Hypothalamus (tissue), 51 donors: ENCODE measurements at regions not wholly inside any gene's neighbourhood (a gene's known extent, or its start where the extent isn't known, plus 50 kb on each side); places are given as distances from the start of the nearest gene placed in this dataset.

Experiments
- DNase-seq, 51 donors: peaks; one replicate each; lab custom pipeline; 2025; lab: John Stamatoyannopoulos, UW

DNA sequence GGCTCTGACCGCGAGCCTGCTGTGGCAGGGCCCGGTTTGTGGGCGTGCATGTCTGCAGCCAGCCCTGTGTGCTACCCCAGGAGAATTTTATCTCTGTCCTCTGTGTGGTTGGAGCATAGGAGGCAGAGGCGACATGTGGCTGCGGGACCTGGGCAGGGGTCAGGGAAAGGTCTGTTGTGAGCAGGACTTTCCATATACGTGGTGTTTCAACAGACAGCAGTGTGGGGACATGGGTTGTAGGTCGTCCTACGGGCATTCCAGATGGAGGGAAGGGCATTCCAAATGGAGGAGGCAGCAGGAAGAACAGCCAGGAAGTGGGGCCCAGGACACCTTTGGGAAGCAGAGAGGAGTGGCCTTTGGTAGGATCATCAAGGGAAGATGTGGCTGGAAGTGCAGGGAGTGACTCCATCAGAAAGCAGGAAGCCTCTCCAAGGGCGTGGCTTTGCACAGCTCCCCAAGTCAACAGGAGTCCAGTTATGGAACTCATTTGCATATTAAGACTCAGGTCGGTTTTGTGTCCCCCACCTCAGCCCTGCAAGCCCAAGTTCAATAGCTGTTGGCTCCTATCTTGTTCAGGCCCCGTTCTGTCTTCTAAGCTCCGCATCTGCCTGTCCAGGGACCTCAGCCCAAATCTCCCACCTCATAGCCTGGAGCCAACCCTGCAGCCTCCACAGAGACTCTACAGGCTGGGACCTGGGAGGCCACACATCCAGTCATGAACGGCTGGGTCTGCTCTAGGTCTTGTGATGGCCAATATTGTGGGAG, 309.1 kb downstream of the MATN1 start:
- DNase-seq, result no peak

DNA sequence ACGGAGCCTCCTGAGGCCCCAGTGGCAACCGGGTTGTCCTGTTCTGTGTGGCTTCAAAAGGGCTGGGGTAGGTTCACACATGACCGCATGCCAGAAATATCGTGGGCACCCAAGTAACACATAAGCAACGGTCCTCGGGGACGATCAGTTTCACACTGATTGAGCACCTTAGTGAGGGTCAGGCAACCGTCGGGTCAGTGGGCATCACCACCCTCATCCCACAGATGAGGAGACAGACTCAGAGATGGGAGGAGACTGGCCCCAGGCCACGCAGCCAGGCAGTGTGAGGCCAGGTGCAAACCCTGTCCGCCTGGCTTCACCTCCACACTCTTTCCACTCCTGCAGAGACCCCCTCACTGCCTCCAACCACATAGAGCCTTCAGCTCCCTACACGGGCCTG, 309.8 kb downstream of the MATN1 start:
- DNase-seq, result no peak

DNA sequence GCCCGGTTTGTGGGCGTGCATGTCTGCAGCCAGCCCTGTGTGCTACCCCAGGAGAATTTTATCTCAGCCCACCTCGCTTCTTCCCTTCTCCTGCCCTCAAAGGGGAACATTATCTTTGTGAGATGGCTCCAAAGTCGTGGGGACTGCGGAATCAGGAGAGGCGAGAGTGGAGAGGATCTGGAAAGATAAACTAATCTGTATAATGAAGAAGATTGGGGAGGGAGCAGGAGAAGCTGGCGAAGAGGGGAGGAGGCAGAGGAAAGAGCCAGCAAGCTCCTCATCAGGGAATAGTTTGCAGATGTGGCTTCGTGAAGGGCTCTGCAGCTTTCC, 310.3 kb downstream of the MATN1 start:
- DNase-seq, result no peak

DNA sequence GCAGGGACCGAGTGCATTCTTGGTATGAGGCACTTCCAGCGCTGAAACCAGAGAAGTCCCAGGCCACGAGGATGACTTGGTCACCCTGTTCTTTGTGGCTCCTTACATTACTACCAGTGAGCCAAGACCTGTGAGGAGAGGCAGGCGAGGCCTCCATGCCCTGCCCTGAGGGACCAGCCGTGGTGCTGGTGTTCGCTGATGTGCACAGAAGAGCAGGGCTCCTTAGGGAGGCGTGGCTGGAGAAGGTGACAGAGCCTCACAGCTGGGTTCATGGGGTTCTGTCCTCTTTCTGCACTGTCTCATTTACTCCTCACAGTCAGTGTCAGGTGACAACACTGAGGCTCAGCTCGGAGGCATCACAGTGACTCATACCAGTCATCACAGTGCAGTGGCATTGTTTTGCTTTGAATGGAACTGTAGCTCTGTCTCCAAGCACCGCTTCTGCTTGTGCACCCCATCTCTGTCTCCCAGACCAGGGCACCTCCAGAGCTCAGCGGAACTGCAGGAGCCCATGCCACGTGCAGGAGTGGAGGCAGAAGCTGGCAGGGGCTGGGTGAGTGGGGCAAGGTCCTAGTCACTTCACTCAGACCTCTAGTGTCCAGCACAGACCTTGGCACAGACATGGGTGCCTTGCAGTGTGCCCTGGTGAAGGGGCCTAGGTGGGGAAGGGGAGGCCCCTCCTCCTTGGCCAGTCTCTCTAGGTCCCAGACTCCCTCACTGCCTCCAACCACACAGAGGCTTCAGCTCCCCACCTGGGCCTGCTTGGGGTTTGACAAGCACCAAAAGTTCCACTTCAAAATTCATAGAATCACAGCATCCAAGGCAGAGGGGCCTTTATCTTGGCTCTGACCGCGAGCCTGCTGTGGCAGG, 310.9 kb downstream of the MATN1 start:
- DNase-seq, result peak in 3 of 51 donors; percentile 5 to 9 (median 8)

DNA sequence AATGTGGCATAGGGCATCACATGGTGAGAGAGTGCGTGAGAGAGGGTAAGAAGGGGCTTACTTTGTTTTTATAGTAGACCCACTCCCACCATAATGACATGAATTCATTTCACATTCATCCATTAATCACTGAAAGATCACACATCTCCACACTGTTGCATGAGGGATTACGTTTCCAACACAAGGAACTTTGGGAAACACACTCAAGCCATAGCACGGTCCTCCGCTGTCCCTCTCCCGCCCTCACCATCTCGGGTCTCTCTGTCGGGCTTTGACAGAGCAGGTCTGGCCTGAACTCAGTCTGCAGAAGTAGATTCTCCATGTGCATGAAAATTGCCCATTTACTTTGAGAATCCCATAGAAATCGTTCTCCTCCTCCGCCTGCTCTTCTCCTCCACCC, 312.2 kb downstream of the MATN1 start:
- DNase-seq, result no peak

DNA sequence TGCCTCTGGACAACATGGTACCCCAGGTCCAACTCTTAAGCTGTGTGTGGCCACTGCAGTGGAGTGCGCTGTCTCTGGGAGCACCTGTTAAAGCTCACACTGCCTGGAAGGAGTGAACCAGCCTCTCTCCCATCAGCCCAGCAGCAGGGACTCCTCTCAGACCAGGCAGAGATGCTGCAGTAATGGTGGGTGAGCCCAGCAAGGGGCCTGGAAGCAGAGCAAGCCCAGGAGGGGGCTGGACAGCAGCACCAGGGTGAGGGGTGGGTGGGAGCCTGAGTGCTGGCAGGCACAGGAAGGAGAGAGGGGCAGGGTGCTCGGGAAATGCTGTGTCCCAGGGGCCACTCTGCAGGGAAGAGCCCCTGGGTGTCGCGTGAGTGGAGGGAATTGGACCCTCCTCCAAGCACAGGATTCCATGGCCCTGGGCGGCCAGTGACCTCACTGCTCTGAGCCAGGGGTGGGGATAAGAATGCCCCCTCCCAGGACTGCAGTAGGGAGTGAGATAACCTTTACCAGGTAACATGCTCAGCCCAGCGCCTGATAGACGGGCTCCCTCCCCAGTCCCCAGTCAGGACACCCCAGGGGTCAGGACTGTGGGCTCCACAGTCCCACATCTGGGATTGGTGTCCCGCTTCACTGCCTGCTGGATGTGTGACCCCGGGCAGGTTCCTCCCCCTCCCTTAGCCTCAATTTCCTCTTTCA, 313.1 kb downstream of the MATN1 start:
- DNase-seq, result no peak

DNA sequence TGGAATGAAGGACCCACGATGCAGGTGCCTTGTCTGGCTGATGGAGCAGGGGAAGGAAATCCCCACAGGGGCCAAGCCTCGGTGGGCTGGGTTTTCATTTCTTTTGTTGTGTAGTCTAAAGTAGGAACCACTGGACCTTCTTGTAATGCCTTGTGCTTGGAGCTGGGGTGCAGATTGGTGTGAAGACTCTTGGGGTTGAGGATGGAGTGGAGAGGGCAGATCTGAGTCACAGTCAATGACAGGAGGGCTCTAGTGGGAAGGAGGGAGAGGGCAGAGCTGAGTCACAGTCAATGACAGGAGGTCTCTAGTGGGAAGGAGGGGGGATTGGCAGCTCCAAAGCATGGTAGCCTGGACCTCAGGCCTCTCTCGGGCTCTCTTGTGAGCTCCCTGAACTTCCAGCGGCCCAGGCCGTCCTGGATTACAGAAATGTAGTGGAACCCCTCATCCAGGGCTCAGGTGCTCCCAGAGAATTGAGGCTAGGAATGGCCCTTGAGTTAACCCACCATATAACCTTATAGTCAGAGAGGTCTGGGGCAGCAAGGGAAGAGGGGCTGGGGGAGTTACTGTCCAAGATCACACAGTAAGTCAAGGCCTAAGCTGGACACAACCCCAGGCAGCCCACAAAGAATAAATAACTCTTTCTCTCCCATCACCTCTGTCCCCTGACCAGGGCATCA, 313.8 kb downstream of the MATN1 start:
- no peak for DNase-seq

DNA sequence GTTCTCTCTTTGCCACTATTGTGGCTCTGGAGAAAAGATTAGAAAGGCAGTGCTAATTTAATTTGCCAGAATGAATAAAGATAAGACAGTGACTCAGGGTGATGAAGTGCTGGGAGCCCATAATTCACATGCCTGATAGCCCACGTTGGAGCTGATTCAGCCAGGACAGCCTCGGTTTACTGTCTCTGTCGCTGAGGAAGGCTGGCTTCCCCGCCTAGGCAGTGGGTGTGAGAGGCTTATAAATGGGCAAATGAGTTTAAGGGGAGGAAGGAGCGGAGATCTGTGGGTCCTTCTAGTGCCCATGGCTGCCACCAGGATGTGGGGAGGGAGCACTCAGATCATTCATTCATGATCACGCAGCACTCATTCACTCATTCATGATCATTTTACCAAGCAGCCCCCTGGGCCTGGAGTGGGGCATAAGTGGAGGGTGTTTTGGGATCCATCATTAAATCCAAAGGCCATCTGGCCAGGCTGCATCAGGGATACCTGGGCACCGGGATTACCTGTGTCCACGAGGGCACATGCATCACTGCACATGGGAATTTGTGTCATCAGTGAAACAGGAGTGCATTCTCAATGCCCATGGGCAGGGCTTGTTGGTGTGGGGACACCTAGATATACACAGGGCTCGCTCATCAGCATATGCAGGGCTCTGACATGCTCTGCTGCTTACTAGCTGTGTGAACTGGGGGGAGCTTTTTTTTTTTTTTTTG, 315.4 kb downstream of the MATN1 start:
- no peak for DNase-seq

DNA sequence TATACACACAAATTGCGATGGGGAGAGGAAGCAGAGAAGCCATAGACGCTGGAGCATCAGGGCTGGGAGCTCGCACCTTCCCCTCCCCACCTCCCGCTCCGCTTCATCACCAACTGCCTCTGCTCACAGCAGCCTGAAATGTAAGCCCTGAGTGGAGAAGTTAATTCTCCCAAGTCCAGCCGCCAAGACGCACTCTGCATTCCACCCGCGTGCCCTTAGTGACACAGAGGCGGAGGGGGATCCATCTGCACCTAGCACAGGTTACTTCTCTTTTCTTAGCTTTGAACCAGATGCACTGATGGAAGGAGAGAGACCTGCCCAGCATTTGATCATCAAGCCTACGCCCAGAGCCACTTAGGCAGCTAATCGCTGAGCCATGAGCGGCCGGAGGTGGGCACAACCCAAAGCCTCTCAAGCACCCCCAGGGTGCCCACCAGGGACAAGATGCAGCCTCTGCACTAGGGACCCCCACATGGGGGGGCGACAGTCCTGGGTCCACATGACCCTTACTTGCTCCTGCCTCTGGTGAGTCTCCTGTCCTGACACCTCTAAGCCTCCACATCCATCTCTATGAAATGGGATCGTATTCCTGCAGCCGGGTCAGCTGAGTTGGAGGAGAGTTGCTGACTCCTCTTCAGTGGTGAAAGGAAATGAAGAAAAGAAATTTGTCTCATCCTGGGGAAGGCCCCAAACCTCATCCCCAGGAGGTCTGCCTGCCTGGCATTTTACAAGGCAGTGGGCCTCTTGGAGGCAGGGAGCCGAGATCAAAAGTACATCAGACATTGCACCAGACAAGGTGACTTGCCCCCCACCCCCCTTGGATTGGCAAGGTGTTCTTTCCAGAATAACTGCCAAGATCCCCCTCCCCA, 316.2 kb downstream of the MATN1 start:
- DNase-seq, result no peak

DNA sequence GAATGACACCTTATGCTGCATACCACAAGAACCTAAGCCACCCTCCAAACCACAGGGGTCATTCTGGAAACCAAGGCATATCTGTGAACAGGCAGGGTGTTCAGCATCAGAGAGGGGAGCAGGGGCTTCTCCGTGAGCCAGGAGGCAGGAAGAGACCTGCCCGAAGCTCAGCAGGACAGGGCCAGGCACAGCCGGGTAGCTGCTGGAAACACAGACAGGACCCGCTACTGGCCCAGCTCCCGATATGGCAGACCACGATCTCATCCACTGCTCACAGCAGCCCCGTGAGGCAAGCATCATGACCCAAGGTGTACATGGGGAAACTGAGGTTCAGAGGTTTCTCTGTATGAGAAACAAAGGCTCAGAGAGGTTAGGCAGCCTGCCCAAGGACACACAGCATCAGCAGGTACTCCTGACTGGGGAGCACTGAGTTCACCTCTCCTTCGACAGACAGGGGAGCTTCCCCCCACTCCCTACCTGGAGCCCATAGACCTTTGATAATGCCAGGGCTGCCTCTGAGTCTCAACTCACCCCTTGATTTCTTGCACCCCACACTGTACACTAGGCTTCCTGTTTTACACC, 317.7 kb downstream of the MATN1 start:
- no peak for DNase-seq

DNA sequence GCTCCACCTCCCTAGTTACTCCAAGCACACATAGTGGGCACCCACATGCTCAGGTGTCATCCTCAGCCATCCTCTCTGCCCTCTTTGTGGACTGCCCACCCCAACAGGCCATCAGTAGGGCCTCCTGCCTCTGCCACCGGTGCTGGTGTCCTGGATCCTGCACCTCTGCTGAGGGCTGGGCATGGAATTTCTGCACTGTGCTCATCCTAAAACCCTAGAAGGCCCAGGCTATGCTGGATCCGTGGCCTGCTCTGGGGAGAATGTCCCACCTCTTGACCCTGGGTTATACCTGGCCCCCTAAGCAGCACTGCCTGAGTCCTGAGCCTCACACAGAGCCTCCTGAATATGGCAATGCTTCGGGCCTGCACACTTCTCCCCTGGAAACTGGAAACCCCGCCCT, 318.3 kb downstream of the MATN1 start:
- DNase-seq, result no peak

DNA sequence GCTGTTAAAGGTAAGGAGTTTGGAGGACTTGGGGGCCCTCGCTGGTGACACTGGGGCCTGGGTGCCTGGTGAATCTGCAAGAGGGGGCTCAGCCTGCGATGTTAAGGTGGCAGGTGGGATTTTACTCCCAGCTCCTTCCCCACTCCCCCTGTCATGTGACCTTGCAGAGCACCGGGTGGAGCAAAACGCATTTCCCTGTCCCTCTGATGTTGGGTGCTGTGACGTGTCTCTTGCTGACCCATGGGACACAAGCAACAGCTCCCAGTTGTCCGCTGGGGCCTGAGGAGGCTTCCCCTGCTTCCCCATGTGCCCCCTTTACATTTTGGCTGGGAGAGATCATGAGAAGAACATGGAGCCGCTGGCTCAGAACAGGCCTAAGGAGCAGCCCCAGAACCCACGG, 319.0 kb downstream of the MATN1 start:
- no peak for DNase-seq

DNA sequence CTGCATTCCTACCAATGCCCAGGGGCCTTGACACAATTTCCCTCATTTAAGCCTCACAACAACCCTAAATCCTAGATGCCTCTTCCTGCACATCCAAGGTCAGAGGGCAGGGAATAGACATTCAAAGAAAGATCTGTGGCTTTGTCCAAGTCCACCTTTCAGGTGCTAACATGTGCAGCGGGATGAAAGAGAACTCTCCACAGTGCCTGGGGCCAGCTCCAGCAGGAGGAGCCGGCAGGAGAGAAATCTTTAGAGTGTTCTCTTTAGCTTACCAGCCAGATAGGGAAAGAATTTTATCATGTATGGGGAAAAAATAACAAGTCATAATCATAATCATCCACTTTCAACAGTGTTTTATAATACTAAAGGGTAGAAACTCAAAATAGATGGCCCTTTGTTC, 319.7 kb downstream of the MATN1 start:
- DNase-seq, result no peak

DNA sequence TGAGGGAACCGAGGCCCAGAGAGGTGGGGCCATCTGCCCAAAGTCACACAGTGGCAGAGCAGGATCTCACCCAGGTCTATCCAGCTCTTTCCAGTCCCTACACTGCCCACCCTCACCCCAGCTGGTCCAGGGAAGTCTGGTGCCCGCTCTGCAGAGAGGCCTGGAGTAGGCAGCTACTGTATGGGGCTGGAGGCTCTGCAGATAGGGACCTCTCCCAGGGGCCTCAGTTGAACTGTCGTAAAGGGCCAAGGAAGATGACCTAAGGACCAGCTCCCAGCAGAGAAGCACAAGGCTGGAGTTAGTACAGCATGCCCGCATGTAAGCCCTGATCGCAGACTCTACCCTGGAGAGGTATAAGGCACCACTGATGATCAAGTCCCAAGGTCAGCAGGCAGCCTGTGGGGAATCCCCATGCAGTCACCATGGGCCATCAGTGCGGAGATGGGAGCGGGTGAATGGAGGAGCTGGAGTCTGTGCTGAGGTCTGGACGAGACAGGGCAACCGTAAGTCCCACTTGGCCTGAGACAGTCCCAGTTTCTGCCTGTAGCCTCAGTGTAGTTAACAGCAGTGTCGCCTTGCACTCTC, 320.2 kb downstream of the MATN1 start:
- no peak for DNase-seq

DNA sequence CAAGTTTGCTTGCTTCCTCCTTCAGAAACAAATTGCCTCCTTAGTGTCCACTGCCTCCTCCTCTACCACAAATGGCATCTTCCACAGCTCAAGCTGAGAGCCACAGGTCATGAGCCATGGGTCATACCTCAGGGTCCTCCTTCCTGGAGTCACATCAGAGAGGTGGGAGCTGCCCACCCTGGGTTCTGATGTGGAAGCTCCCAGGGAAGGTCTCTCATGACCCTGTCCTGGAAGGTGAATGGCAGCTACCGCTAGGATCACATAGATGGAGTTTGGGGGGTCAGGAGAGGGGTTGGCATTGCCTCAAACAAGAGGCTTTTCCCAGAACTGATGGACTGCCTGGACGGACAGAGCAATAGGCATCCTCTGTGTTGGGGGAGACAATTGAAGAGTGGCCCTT, 321.4 kb downstream of the MATN1 start:
- no peak for DNase-seq

DNA sequence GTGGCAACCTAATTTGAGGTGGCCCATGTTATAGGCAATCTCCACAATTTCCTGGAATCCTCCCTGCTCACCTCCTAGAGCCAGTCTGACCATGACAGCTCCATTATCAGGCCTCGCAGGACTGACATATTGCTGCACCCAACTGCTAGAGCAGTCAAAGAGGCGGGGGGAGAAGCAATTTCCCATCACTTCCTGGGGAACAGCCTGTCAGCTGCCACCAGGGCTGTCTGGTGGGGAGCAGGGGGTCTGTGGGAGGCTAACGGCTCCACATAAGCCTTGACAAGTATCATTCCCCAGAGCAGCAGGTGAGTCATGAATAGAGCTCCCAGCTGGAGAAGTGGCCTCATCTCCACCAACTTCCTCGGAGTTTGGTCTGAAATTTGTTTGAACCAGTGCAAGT, 322.9 kb downstream of the MATN1 start:
- no peak for DNase-seq

DNA sequence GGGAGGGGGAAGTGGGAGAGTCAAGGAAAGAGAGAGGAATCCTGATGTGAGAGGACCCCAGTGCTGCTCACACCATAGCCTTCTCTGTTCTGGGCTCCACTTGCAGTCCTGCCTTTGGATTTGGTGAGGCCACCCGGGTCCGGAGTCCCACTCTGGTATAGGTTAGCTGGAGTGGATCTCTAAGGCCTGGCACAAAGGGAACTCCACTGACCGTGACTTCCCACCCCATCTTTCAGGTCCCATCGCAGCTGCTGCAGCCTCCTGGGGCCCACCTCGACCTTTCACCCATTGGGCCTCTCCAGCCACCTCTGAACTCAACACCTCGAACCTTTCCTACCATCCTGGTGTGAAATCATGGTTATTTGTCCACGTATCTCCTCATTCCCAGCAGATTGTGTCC, 324.4 kb downstream of the MATN1 start:
- no peak for DNase-seq

DNA sequence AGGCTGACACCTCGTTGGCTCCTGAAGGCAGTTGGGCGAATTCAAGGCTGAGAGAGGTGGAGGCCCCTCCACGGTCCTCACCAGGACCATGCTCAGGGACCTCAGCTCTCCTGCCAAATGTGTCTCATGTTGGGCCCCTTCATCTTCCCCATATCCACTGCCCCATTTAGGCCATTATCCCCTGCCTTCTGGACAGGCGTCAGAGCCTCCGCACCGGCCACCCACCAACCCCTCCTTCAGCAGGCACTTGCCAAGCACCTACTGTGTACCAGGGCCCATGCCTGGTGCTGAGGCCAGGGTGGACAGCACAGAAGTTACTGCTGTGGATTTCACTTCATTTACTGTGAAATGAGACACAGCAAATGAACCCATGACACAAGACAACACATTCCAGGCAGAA, 325.8 kb downstream of the MATN1 start:
- no peak for DNase-seq

DNA sequence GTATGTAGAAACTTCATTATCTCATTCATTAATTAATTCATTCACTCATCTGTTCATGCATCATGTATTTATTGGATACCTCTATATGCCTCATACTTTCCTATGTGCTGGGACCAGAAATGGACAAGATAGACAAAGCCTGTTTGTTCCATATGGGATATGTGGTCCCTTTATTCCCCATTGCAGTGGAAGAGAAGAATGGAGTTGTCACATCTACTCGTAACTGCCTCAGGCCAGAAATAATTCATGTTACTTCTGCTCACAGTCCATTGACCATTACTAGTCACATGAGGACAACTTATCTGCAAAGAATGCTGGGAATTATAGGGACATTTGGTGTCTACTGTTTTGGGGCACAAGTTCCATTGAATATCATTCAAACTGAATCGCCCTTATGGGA, 327.8 kb downstream of the MATN1 start:
- DNase-seq, result no peak
